Activated CD4-positive, alpha-beta T cell treated with anti-CD3 and anti-CD28 coated beads for 4 hours (primary cell): ENCODE measurements at regions not wholly inside any gene's neighbourhood (a gene's known extent, or its start where the extent isn't known, plus 50 kb on each side); places are given as distances from the start of the nearest gene placed in this dataset.
A peak's percentile ranks its signal among the peaks of the same experiment; 100 is the strongest.

Source experiments
- DNase-seq, 2 donors: peaks; one replicate each; pipeline ENCODE4 v3.0.0-alpha.2; 2020

DNA sequence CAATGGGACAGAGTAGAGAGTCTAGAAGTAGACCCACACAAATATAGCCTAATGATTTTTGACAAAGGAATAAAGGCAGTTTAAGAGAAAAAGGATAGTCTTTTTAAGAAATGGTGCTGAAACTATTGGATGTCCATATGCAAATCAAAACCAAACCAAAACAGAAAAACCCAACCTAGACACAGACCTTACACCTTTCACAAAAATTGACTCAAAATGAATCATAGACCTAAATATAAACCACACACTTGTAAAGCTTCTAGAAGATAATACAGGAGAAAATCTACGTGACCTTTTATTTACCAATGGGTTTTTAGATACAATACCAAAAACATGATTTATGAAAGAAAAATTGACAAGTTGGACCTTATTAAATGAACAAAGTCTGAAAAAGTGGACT, 66.4 kb upstream of the MPHOSPH6 start:
- no peak for DNase-seq

- no peak for DNase-seq
Observed at GRCh38 chr16:82232806-82233205, 62.8 kb upstream of the MPHOSPH6 start.

DNA sequence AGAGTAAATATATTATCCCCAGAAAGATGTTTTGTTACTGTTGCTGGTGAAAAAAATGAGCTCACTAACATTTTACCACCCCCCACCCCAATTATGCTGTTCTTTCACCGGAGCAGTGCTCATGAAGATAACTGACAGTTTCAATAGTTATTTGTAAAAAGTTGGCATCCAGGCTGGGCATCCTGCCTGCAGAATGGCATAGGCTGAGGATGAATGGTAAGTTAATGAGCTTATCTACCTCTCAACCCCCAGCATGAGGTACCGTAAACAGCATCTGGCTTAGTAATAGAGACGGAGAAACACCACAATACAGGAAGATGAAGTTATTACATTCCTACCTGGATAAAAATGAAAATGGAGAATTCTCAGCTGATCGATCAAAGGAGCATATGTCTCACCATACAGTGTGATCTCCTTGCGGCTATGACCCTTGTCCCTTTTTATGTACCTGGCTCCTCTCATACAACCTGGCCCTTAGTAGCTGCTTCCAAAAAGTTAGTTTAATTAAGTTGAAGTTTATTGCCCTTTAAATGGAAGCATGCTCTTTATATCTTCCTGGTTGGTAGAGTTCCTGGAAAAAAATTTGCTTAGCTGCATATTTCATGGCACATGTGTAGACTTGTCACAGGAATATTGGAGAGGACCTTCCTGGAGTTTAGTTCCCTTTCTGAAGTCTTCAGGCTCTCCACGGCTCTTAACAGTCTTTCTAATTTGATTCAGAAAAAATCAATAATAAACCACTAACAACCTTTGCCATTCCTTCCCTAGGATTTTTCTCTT, 61.2 kb upstream of the MPHOSPH6 start:
- no peak for DNase-seq

DNA sequence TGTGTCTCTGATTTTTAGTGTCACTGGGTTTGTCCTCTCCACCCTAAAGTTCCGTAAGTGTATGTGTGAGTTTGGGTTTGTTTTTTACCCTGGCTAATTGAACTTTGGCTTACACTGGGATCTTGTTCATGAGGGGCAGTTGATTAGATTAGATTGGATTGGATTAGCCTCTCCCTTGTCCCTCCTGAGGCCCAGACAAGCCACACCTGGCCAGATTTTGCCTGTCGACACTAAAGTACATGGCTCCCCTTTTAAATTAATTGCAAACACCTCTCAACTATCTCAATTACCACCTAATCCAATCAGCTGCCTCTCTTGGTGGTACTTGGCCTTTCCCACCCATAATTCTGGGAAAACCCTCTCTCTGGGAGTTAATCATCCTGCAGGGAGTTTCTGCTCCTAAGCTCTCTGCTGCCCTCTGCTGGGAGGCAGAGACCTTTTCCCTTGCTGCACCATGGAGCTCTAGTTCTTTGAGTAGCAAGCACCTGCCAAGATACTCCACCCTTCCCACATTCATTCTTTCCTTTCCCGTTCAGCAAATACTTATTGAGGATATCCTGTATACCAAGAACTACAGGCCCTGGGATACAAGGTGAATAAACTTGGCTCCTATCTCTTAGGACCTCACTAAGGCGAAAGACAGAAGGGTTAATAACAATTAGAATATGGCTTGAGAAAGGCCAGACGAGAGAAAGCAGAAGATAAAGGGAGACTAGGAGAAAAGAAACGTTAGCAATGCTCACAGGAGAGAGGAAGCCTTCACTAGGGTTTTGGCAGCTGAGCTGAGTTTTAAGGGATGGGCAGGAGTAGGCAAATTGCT, 60.0 kb upstream of the MPHOSPH6 start:
- DNase-seq: peak; percentile 54 to 67

GRCh38 chr16:82226327-82226726, 56.3 kb upstream of the MPHOSPH6 start:
- DNase-seq: no peak

DNA sequence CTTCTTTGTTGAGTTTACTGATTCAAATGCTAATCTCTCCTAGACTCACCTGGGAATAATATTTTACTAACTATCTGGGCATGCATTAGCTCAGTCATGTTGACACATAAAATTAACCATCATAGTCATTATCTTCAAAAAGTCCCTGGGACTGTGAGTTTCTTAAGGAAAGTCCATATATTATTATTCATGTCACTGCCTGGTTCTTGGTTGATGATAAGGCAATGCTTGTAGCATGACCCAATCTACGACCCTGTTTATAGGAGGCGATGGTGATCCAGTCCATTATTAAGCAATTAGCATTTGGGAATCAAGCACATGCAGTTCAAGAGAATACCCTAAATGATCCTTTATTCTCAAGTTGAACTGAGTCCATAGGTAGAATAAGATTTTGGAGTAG, 54.8 kb upstream of the MPHOSPH6 start:
- DNase-seq: no peak

DNA sequence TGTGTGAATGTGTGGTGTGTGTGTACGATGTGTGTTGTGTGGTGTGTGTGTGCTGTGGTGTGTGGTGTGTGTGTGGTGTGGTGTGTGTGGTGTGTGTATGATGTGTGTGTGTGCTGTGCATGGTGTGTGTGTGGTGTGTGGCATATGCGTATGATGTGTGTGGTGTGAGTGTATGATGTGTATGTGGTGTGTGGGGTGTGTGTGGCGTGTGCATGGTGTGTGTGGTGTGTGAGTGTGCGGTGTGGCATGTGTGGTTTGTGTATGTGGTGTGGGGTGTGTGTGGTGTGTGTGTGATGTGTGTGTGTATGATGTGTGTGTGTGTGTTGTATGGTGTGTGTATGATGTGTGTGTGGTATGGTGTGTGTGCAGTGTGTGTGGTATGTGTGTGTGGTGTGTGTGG, 50.5 kb upstream of the MPHOSPH6 start:
- no peak for DNase-seq
